LNCAP (cell line): ENCODE measurements at regions not wholly inside any gene's neighbourhood (a gene's known extent, or its start where the extent isn't known, plus 50 kb on each side); places are given as distances from the start of the nearest gene placed in this dataset.

Experiments used
- CTCF ChIP-seq: fragments of 450-650 bp; IDR thresholded peaks from 2 replicates; pipeline ENCODE4 v1.5.1; 2017; ENCODE audit warnings: mild to moderate bottlenecking

GRCh38 chr14:97887690-97888089, 1090.5 kb downstream of the VRK1 start:
- TF ChIP-seq CTCF, result no peak

GRCh38 chr14:97888331-97888730, 1091.1 kb downstream of the VRK1 start:
- TF ChIP-seq CTCF, result no peak

GRCh38 chr14:97891515-97891914, 1094.3 kb downstream of the VRK1 start:
- no peak for TF ChIP-seq CTCF

GRCh38 chr14:97894552-97894951, 1097.4 kb downstream of the VRK1 start:
- no peak for TF ChIP-seq CTCF

GRCh38 chr14:97900196-97900854, 1103.1 kb downstream of the VRK1 start:
- no peak for TF ChIP-seq CTCF

GRCh38 chr14:97902630-97903029, 1105.4 kb downstream of the VRK1 start:
- no peak for TF ChIP-seq CTCF

GRCh38 chr14:97903821-97904220, 1106.6 kb downstream of the VRK1 start:
- TF ChIP-seq CTCF, result no peak

GRCh38 chr14:97912217-97912616, 1115.0 kb downstream of the VRK1 start:
- TF ChIP-seq CTCF, result no peak
